ENCODE measurements at regions not wholly inside any gene's neighbourhood (a gene's known extent, or its start where the extent isn't known, plus 50 kb on each side); places are given as distances from the start of the nearest gene placed in this dataset.

DNA sequence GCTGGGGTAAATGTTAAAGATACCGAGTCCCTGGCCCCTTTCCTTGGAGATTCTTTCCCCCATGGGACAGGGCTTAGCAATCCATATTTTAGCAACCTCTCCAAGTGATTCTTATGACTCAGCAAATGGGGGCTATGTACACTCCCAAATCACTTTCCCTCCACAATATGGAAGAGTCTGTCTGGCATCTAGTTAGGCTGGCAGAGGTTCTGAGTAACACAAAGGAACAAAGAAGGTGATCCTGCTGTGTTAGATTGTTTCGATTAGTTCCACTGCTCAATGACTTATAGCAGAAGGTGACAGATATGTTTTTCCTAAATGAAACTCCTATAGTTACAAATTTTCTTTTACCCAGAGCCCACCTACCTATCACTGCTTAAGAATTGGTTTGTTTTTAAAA, 154.0 kb upstream of the SYT13 start:
- no peak for DNase-seq (ENCODE audit: low read depth)

DNA sequence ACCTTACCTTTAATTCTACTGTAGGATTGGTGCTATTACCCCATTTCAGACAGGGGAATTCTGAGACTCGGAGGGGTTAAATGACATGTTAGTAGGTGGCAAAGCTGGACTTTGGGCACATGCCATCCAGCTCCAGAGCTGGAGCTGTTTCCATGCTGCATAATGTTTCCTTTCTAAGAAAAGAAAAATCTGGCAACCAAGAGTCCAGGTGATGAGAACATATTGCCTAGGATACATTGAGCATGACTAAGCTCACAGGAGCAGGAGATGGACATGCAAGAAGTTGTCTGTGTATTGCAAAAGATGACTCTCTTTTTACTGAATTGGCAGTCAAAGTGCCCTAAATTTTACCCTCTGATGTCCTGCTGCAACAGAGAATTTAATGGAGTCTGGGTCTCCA, 150.8 kb upstream of the SYT13 start:
- DNase-seq (ENCODE audit: low read depth): no peak

DNA sequence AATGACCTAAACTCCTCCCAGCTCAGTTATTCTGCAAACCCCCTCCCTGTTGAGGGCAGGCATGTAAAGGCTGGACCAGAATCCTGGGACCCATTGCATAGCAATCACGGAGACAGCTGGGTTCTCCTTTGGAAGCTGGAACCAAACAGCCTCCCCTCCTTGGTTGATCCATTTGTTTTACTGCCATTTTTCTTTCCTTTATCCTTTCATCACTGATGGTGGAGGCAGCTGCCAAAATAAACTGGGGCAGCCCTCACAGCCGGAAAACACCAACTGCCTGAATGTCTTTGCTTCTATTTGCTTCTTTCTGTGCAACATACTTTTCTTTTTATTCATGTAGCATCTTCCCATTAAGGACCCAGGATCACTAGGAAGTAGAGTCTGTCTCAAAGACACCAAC, 150.0 kb upstream of the SYT13 start:
- DNase-seq (ENCODE audit: low read depth): no peak

DNA sequence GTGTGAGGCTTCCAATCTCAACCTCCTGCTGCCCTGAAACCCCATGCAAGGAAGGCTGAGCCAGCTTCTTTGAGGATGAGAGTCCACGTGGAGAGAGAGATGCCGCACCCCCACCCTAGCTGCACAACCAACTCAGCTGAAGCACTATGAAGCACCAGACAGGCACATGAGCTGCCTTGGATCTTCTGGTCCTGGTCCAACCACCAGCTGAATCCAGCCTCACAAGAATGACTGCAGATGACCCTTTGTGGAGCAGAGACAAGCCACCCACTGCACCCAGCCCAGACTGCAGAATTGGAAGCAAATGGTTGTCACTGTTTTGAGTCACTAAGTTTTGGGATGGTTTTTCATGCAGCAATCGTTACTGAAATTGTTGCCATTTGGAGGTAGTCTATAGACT, 149.6 kb upstream of the SYT13 start:
- no peak for DNase-seq (ENCODE audit: low read depth)

DNA sequence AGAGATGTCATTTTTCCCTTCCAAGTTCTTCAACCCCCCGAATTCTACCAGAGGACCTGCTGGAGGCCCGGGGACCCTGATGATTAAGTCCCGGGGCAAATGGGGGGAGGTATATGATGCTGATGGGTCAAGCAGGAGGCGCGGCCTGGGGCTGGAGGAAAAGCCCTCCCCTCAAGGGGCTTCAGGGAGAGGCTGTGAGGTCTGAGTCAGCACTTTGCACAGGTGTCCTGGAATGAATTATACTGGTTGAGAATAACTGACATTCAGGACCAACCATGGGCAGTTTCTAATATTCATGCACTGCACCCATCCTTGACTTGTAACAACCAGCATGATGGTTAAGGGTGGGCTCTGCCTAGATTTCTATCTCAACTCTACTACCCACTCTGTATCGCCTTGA, 146.8 kb upstream of the SYT13 start:
- no peak for DNase-seq (ENCODE audit: low read depth)

DNA sequence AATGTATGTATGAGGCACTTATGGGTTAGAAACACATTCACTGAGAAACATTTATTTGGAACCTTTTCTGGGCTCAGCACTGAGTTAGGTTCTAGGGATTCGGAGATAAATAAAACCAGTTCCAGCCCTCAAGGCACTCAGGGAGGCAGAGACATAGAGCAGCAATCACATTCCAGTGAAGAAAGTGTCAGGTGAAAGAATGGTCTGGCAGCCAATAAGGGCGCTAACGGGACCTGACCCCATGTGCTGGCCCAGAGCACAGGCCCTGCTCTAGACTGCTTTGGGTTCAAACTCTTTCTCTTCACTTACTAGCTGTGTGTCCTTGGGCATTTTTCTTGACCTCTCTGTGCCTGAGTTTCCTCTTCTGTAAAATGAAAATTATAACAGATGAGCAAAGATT, 146.0 kb upstream of the SYT13 start:
- DNase-seq (ENCODE audit: low read depth): no peak

DNA sequence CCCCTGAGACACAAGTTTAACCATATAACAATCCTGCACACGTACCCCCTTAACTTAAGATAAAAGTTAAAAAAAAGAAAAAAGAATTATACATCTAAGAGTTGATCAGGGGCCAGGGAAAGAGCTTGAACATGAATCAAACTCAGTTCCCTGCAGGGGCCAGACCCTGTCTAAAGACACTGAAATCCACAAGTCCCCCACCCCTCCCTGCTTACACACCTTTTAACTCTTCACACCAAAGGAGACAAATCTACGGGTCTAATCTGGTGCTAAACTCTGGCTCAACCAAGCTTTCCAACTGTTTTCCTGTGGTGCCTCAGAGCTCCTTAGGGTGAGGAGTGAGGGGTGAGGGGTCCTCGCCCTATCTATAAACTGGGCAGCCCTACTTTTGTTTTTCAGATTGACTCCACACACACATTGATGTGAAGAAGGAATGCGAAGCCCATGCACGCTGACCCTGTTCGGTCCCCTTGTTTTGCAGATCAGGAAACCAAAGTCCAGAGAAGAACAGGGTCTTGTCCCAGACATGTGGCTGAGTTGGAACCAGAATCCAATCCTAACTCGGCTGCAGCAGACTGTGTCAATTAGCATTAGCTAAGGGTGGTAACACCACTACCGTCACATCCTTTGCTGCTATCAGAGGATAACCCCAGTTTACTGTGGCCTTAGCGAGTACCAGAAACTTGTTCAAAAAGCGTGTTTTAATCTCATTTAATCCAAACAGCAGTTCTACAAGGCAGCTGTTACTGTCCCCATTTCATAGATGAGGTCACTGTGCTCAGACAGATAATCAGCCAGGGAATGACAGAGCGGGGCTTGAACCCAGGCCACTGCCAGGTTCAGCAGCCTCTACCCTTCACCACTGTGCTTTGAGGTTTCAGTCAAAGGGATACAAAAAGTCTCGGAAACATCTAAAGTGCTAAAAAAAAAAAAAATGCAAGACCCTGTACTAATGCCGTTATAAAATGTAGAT, 145.2 kb upstream of the SYT13 start:
- no peak for DNase-seq (ENCODE audit: low read depth)

DNA sequence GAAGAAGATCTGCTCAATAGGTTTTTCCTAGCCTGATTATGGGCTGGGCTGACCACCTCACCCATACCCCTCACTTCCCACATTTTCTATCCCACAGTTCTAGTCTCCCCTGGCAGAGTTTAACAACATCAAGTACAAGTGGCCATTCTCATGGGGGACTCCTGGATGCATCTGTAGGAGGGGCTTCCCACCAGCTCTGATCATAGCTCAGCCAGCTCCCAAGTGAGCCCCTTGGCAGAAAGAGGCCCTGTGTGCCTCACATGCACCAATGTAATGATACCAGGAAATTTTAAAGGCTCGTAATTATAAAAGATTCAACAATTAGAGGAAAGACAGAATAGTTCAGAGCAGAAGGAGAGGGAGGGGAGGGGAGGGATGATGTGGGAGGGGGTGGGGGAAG, 144.2 kb upstream of the SYT13 start:
- no peak for DNase-seq (ENCODE audit: low read depth)

DNA sequence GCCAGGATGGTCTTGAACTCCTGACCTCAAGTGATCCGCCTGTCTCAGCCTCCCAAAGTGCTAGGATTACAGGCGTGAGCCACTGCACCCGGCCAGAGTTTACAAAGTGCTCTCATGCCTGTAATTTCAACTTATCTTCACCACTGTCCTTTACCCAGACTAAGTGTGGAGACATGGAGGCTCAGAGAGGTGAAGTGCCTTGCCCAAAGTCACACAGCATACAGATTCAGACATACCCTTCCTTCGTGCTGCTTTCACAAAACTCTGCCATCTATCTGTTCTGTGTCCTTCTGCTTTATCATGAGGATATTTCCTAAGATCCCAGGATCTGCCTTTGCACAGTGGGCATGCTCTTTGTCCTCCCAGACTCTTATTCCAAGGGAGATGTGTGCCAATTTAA, 143.6 kb upstream of the SYT13 start:
- no peak for DNase-seq (ENCODE audit: low read depth)

DNA sequence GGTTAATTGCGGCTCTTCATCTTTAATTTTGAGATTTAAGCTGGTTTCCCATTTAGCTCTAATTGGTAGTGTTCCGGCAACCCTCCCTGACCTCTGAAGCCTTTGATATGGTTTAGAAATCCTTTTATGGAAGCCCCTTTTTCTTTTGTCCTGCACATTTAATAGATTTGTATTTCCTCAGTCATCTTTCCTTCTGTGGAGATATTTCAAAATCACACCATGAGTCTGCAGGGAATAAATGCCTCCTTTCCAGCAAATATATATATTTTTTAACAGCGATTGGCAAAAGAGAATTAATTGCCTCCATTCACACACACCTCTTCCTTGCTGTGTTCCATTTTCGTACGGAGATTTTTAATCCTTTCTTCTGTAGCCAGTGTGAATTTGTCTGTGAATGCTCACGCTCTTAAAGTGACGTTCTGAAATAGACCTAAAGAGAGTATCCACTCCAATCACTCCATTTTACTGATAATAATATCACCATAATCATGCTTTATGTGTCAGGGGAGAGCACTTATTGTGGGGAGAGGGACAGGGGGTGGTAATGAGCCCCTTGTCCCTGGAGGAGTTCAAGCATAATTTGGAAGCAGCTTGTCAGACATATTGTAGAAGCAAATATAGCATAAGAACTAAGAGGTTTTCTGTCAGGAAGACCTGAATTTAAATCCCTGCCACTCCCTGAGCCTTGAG, 142.5 kb upstream of the SYT13 start:
- no peak for DNase-seq (ENCODE audit: low read depth)

DNA sequence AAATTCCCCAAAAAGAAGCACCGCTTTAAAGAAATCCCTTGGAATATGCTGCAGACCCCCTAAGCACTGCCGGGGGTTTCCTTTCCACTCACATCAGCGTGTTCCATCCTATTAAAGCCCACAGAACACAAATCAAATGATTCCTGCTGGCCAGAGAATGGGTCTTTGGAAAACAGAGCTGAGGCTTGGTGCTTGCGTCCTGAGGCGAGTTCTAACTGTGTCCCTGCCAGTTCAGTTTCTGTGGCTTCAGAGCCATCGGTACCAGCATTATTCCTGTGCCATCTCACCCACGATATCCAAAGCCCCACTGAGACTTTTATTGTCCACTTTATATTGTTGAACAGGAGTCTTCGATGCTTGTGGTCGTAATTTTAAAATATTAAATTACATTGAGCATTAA, 142.0 kb upstream of the SYT13 start:
- no peak for DNase-seq (ENCODE audit: low read depth)

DNA sequence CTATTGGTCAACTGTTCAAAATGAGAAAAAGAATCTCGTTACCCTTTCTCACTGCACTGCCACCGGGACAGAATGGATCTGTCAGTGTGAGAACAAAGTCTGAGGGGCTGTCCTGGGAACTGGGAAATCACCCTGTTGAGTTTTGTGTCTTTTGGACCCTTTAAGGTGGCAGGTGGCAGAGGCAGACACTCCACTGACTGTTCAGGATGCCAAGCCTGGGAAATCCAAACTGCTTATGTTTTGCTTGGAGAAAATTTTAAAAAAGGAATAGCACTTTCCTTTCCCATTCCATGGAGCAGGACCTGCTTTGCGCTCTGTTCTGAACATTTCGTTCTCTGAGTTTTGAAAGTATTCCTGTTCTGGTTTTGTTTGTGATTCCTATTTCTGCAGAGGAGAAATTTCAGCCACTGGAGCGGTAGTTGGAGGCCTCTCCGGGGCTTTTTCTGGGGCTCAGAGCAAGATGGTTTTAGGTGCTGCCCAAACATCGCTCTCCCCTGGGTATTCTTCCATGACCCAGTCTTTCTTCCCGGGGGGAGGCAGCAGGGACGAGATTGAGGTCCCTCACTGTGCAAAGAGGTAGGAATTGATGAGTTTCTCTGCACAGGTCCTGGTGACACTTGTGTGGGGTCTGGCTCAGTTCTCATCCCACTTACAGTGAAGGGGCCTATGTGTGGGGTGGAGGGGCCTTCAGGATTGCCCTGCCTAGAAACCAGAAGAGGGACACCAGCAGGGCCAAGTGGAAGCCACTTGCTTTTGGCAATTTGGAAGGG, 138.5 kb upstream of the SYT13 start:
- DNase-seq (ENCODE audit: low read depth): no peak

DNA sequence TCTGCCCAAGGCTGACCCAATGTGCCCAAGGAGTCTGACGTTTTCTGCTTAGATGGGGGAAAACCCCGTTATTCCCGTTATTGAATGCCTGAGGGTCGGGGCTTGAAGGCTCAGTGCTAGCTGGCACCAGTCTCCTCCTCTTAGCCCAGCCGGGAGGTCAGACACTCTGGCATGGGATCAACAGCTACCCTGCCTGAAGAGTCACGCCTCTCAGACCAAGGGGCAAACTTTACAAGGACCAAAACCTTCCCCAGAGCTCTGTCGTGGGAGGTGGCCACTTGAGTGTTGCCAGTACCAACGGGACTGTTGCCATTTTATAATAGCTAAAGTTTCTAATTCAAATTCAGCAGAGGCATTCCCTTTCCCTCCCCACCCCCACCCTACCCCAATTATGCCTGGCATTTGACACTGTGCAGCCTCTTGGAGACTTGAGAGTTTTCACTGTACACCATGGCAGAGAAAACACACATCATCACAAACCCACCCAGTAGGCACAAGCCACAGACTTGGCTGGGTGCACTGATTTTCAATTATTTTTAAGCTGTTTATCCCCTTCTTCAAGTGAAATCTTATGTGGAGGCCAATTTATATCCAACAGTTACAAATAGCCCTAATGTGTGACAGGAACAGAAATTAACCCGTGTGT, 137.5 kb upstream of the SYT13 start:
- DNase-seq (ENCODE audit: low read depth): no peak

DNA sequence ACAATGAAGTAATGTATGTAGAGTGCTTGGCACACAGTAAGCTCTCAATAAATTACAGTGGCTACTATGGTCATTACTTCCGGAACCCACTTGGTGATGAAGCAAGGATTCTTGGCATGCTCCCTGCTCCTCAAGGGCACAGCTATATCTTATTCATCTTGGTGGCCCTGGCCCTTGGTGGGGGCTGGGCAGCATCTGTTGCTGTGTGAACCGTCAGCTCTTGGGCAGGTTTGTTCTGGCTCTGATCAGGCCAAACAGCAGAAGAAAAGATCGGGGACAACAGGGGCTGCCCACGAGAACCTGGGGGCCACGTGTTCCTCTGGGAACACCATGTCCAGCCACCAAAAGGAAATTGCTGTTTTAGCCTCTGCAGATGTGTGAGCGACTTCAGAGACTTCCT, 136.9 kb upstream of the SYT13 start:
- no peak for DNase-seq (ENCODE audit: low read depth)

DNA sequence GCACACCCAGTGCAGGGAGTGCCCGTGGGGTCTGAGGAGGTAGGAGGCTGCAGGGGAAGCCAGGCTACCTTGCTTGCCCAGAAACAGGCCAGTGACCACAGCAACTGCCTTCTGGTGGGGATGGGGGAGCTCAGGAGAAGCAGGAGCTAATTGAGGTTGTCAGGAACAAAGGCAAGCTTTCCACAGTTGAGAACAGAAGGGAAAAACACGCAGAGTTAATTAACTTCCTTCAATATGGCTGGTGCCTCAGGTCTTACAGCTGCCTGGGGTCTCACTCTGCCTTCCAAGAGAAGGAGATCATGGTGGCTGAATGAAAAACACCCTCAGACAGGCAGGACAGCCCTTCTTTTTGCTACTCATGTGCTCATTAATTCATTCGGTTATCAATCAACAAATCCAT, 127.9 kb upstream of the SYT13 start:
- no peak for DNase-seq (ENCODE audit: low read depth)

DNA sequence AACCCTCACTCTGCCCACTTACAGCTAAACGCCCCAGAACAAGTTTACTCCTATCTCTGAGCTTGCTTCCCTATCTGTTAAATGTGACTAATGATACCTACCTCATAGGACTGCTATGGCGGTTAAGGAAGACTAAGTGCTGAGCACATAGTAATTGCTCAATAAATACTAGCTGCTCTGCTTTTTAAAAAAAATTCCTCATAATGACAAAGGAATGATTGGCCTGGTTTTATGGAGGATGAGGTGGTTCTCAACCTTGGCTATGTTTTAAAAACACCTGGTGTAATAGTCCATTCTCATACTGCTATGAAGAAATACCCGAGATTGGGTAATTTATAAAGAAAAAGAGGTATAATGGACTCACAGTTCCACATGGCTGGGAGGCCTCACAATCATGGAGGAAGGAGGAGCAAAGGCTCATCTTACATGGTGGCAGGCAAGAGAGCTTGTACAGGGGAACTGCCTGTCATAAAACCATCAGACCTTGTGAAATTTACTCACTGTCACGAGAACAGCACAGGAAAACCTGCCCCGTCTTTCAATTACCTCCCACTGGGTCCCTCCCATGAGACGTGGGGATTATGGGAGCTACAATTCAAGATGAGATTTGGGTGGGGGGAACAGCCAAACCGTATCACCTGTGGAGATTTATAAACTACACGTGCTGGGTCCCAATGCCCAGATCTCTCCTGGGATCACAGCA, 127.2 kb upstream of the SYT13 start:
- no peak for DNase-seq (ENCODE audit: low read depth)

DNA sequence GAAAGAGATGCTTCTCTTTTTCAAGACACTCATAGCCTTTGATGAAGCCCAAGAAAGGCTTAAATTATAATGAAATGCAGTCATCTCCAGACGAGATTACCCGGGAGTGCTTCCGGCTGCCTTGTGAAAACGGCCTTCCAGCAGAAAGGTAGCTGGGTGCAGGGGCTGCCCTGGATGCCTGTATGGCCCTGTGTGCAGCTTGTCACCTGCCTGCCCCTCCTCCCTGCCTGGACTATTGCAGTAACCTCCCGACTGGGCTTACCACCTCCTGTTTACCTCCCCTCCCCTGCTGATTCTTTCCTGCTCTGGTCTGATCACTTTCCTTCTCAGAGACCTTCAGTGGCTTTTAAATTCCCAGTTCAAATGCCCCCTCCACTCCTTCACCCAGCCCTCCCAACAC, 126.4 kb upstream of the SYT13 start:
- no peak for DNase-seq (ENCODE audit: low read depth)

DNA sequence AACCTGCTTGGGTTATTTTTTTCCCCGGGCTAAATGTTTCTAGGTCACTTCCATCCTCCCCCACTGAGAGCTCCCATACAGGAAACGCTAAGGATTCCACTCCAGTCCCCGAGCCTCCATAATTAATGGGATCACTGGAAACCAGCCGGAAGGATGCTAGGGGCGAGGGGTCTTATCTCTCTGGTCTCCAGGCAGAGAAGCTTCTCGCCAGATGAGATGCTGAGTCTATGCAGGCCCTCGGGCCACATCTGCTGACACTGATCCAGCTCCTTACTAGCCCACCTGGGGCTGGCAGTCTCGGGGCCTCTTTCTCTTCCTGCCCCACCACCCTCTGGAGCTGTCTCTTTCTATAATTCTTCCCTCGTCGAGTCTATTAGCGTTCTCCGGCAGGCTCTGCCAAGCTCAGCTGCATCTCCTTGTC, 125.9 kb upstream of the SYT13 start:
- no peak for DNase-seq (ENCODE audit: low read depth)

DNA sequence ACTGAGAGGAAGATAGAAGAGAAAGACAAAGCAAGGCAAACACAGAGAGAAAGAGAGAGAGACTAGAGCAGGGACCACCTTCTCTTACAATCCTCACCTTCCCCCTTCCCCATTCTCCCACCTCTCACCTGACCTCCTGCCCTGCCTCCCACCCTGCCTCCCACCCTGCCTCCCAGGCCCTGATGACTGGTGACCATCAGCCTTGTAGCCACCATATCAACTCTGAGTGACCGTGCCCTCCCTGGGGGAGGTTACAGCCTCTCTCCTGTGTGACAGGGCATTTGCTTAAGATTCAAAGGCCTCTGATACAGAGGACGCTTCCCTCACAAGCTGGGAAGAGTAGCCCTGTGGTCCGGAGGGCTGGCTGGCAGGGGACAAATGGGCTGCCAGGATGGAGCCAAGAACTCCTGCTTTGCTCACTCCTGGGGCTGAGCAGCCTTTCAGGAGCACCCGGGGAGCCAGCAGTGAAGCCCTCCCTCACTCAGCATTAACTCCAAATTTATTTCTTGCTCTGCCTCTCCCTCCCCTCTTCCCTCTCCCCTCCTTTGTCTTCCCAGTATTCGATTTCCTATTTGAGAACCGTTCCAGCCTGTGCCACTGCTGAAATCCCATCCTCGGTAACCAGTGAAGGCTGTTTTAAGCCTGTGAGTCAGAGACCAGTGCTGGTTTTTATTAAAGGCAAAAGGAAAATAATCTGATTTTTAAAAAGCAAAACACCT, 125.2 kb upstream of the SYT13 start:
- DNase-seq (ENCODE audit: low read depth): no peak

DNA sequence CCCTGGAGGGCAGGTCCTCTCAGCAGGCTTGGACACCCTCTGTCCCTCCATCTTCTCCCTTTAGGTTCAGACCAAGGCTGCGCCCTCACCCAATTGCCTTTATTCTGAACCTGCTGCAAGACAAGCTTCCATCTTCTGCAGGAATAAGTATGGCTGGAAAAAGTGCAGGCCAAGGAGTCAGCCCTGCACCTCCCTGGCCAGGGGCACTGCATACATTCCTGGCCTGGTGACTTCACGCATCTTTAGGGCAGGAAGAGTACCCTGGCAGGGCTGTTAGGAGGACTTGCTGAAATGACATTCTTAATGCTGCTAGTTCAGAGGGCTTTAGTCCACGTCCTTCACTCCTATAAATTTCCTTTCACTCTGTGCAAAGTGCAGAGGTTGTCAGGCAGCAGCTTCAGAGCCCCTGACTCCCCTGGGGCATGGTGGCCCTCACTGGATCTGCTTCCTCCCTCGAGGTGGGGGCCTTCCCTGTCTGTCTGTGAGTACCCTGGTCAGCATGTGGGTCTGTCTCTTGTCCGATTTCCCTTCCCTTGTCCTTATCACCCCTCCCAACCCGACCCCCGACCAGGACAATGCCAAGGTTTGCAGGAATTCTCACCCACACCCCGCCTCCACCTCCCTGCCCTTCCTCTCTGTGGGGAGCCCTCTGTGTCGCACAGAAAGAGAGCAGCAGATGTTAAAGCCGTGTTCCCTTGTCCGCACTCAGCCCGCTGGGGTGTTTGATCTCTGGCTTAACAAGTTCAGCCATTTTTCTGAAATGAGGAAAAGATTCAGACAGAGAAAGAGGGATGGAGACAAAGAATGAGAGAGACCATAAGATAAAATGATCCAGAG, 124.5 kb upstream of the SYT13 start:
- DNase-seq (ENCODE audit: low read depth): no peak
